ENCODE measurements at regions not wholly inside any gene's neighbourhood (a gene's known extent, or its start where the extent isn't known, plus 50 kb on each side); places are given as distances from the start of the nearest gene placed in this dataset.
"Not testable (repeated sequence)": the region's sequence is repeated elsewhere in the genome, so short reads cannot be mapped to it uniquely, and the experiment has no call there.

DNA sequence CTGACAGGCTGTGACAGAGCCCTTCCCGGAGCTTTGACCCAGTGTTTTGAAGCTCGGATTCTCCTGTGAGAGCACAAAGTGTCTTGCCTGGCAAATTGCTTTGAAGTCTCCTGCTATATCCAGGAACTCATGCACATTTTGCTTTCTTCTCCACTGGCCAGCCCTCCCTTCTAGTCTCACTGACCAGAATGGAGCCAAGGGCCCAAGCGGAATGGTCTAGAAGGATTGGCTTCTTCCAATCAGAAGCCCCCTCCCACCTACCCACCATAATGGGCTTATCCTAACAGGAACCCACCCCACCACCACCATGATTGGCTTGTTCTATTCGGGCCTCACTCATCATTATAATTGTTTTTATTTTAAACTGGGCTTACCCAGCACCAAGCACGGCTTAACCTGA is 130.1 kb downstream of the PXDC1 start:
- ATAC-seq (replicated peaks in 1 of 2) (no peak), DNase-seq (no peak)
- H3K27me3 Mint-ChIP-seq (ENCODE audit: low read depth): peaks cover 19% of the 10 kb centered on the region
- no peaks in the 10 kb centered on the region for H3K36me3 Mint-ChIP-seq (ENCODE audit: insufficient read depth in 2 of 2)
- no peaks in the 10 kb centered on the region for H3K9me3 Mint-ChIP-seq
- peaks cover 12% of the 10 kb centered on the region for H3K4me1 Mint-ChIP-seq (ENCODE audit: low read depth)
- no peak overlapping the region for H3K27ac Mint-ChIP-seq
- no peak overlapping the region for H3K4me3 Mint-ChIP-seq

DNA sequence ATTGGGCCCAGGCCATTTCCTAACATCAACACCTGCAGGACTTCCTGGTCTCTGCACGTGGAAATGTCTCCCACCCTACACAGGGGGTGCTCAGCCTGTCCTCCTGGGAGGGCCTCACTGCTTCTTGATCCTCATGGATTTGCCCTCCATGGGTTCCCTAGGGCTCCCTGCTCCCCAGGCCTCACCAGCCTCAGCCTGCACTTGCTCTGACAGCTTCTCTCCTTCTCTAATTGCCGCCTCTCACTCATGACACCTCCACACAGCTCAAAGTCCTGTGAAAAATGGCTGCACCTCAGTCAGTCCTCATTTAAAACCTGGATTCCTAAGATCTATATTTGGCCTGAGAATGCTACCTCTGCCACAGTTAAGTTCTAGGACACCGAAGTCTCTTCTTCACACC is 130.6 kb downstream of the PXDC1 start:
- Mint-ChIP-seq H3K27ac (no peak overlapping the region), H3K27me3 (ENCODE audit: low read depth) (peaks cover 19% of the 10 kb centered on the region)
- DNase-seq: no peak

DNA sequence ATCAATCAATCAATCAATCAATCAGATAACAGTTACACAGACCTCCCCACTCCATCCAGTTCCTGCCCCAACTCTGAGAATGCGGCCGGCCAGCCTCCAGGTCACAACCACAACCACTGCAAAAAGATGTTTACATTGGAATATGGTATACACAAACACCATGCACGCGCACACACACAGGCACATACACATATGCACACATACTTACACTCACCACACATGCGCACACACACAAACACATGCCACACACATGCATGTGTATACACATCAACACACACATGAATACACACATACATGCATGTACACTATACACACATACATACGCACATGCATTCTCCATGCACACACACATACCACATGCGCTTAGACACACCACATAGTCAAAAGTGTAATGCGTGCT is 131.1 kb downstream of the PXDC1 start:
- ATAC-seq (replicated peaks in 1 of 2) (no peak), DNase-seq (no peak)
- no peak overlapping the region for H3K27ac Mint-ChIP-seq
- peaks cover 12% of the 10 kb centered on the region for H3K4me1 Mint-ChIP-seq (ENCODE audit: low read depth)
- peaks cover 19% of the 10 kb centered on the region for H3K27me3 Mint-ChIP-seq (ENCODE audit: low read depth)
- no peak overlapping the region for H3K4me3 Mint-ChIP-seq
- no peaks in the 10 kb centered on the region for H3K36me3 Mint-ChIP-seq (ENCODE audit: insufficient read depth in 2 of 2)
- H3K9me3 Mint-ChIP-seq: no peaks in the 10 kb centered on the region

More for the DNA sequence above, 130.6 kb downstream of the PXDC1 start:
- ATAC-seq (replicated peaks in 1 of 2): no peak
- Mint-ChIP-seq H3K9me3 (no peaks in the 10 kb centered on the region), H3K36me3 (ENCODE audit: insufficient read depth in 2 of 2) (no peaks in the 10 kb centered on the region), H3K4me1 (ENCODE audit: low read depth) (peaks cover 12% of the 10 kb centered on the region), H3K4me3 (no peak overlapping the region)

DNA sequence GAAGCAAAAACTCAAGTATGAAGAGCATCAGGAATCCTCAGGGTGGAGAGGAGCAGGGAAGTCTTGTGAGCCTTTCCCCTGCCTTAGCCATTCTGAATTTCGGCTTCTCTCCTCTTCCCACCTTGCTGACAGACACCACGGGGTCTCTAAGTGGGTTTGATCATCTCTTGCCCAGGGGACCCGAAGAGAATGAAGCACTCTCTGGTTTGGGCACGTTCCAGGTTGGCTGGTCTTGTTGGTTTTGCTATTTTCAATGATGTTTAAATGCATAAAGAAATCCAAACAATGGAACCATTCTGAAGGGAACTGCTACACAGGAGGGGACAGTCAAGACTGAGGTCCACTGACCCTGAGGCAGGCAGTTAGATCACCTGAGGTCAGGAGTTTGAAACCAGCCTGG is 131.7 kb downstream of the PXDC1 start:
- H3K27me3 Mint-ChIP-seq (ENCODE audit: low read depth): peaks cover 19% of the 10 kb centered on the region

DNA sequence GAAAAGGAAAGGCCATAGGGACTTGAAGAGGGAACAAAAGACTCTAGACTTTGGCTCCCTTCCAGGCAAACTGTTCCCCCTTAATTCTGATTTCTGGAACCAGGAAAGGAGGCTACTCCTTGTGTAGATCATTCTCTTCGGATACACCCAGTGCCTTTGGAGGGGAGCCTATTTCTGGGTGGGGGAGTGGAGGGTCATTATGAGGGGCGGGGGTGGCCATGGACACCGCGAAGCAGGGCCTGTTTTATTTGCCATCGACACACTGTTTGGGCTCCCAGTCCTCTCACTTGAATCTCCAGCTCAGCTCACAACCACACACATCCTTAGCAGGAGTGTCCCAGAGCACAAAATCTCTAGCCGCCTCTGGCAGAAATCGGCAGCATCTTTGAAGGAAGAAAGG is 132.3 kb downstream of the PXDC1 start:
- ATAC-seq (replicated peaks in 1 of 2) (no peak), DNase-seq (no peak)
- H3K9me3 Mint-ChIP-seq: no peaks in the 10 kb centered on the region
- peaks cover 11% of the 10 kb centered on the region for H3K4me1 Mint-ChIP-seq (ENCODE audit: low read depth)
- H3K27ac Mint-ChIP-seq: no peak overlapping the region
- no peak overlapping the region for H3K4me3 Mint-ChIP-seq
- peaks cover 16% of the 10 kb centered on the region for H3K27me3 Mint-ChIP-seq (ENCODE audit: low read depth)
- H3K36me3 Mint-ChIP-seq (ENCODE audit: insufficient read depth in 2 of 2): no peaks in the 10 kb centered on the region

More for the DNA sequence above, 131.7 kb downstream of the PXDC1 start:
- peaks cover 12% of the 10 kb centered on the region for H3K4me1 Mint-ChIP-seq (ENCODE audit: low read depth)
- H3K4me3 Mint-ChIP-seq: no peak overlapping the region
- no peak for ATAC-seq (replicated peaks in 1 of 2)
- no peaks in the 10 kb centered on the region for H3K36me3 Mint-ChIP-seq (ENCODE audit: insufficient read depth in 2 of 2)
- H3K27ac Mint-ChIP-seq: no peak overlapping the region
- DNase-seq: no peak
- no peaks in the 10 kb centered on the region for H3K9me3 Mint-ChIP-seq

DNA sequence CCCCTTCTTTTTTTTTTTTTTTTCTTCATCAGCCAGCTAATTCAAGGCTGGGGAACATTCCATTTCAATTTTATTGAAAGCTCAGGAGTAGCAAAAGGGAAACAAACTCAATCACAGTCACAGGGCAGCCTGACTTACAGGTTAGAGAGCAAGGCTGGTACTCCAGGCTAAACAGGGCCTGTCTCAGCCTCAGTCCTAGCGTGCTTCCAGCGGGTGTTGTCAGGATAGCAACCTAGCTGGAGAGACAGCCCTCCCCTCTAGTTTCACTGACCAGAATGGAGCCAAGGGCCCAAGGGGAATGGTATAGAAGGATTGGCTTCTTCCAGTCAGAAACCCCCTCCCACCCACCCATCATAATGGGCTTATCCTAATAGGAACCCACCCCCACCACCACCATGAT is 132.9 kb downstream of the PXDC1 start:
- Mint-ChIP-seq H3K9me3 (no peaks in the 10 kb centered on the region), H3K4me3 (no peak overlapping the region), H3K27ac (no peak overlapping the region), H3K36me3 (ENCODE audit: insufficient read depth in 2 of 2) (no peaks in the 10 kb centered on the region), H3K4me1 (ENCODE audit: low read depth) (peaks cover 6% of the 10 kb centered on the region), H3K27me3 (ENCODE audit: low read depth) (peaks cover 11% of the 10 kb centered on the region)
- ATAC-seq (replicated peaks in 1 of 2): no peak
- no peak for DNase-seq

DNA sequence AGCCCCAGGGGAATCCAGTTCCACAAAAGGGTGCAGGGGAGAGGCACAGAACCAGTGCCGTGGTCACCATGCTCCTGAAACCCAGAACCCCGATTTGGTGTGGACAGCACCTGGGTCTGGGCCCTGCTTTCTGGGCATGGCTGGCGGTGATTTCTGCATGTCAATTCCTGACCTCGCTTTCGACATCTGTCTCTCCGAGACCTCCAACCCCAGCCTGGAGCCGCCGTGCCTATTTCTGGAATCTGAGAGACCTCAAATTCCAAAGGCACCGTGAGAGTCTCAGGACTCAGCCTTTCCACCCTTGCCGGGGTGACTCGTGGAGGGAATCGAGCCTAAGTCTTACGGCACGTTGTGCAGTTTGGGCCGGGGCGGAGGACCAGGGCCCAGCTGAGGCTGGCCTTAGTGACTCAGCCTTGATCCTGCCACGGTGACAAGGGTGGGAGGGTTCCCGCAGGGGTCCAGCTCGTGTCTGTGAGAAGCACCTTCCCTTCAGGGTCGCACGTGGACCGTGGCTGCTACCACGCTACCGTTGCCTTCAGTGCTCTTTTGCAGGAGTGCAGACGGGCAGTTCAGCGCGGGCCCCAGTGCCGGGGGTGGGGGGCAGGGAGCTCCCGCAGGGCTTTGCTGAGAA is 133.7 kb downstream of the PXDC1 start:
- peaks cover 5% of the 10 kb centered on the region for H3K27me3 Mint-ChIP-seq (ENCODE audit: low read depth)
- DNase-seq (no peak), ATAC-seq (replicated peaks in 1 of 2) (no peak)
- no peaks in the 10 kb centered on the region for H3K36me3 Mint-ChIP-seq (ENCODE audit: insufficient read depth in 2 of 2)
- H3K4me3 Mint-ChIP-seq: no peak overlapping the region
- no peak overlapping the region for H3K27ac Mint-ChIP-seq
- no peaks in the 10 kb centered on the region for H3K9me3 Mint-ChIP-seq
- H3K4me1 Mint-ChIP-seq (ENCODE audit: low read depth): no peaks in the 10 kb centered on the region

DNA sequence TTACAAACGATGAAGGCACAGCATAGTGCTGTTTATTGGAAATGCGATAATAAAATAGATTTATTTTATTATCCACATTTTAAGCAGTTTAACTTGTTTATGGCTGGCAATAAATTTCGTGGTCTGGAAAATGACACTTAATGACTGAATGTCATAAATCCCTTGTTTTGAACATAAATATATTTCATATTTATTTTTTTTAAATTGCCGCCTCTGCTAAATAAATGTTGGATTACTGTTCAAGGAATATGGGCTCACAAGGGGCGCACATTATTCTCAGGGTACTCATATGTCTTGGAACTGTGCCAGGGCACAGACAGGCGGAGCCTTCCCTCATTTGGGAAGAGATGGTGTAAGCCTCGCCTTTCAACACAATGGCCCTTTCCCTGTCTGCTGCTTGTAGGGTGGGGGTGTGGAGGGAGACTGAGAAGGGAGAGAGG is 134.3 kb downstream of the PXDC1 start:
- H3K9me3 Mint-ChIP-seq: no peaks in the 10 kb centered on the region
- no peak for ATAC-seq (replicated peaks in 1 of 2)

DNA sequence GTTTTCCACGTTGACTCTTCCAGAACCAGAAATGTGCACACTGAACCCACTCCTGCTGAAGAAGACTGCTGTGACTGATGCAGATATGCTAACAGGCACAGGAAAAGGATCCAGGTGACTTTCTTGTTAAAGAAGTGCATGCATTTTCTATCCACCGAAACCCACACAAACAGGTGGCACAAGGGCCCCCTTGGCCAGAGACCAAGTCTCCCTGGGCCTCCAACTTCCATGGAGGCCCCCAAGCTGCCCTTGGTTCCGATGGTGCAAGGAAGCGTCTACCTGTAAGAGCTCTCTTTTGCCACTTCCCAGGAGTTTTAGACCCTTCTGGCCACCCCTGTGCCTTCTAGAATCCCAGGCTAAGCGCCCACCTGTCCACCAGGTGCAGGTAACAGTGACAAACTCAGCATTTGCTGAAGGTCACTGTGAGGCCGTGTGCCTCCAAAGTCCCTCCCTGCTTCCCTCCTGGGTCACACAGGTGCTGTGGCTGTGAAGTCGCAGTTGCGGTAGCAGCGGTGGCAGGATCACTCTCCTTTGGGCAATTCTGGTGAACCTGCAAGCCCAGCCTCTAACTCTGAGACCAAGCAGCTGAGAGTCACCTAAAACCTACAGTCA is 134.8 kb downstream of the PXDC1 start:
- DNase-seq: no peak
- Mint-ChIP-seq H3K4me3 (no peak overlapping the region), H3K36me3 (ENCODE audit: insufficient read depth in 2 of 2) (no peaks in the 10 kb centered on the region), H3K27ac (no peak overlapping the region), H3K9me3 (no peaks in the 10 kb centered on the region), H3K4me1 (ENCODE audit: low read depth) (no peaks in the 10 kb centered on the region), H3K27me3 (ENCODE audit: low read depth) (no peaks in the 10 kb centered on the region)
- ATAC-seq (replicated peaks in 1 of 2): no peak

More for the DNA sequence above, 134.3 kb downstream of the PXDC1 start:
- Mint-ChIP-seq H3K27me3 (ENCODE audit: low read depth) (peaks cover under 1% of the 10 kb centered on the region), H3K4me3 (no peak overlapping the region), H3K36me3 (ENCODE audit: insufficient read depth in 2 of 2) (no peaks in the 10 kb centered on the region), H3K4me1 (ENCODE audit: low read depth) (no peaks in the 10 kb centered on the region), H3K27ac (no peak overlapping the region)
- no peak for DNase-seq

DNA sequence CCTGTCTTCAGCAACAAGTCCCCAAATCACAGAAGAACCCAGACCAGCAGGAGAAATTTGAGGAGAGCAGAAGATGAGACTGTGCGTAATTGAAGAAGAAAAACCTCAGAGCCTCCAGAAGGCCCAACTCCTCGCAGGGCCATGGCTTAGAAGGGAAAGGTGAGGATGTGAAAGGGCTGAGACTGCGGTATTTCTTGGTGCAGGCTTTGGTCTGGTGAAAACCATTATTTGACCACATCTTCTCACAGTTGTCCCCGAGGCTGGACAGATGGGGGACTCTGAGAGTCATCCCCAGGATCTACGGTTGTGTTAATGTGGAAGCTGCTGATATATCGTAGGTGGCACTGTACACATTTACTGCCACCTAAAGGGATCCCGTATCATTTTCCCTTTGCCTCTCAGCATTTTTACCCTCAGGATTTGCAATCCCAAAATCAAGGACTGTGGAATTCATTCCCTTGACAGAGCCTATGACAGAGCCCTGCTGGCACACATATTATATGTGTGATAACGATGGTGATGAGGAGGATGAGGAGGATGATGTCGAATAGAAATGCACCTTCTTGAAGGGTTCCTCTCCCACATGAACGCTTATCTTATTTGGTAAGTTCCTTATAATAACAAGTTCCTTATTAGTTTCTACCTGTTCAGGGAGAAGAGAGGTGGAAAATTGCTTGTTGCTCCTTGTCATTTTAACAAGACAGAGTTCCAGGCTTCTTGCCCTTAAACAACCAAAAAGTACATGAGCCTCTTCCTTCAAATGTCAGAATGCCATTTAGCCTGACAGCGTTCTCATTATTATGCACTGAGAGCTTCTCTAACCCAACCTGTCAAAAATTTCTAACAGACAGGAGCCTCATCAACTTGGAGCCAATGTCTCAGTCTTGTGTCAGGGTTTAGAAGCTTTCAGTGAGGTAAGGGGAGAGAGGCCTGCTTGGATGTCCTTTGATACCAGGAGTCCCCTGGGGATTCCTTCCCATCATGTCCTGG is 135.8 kb downstream of the PXDC1 start:
- no peak overlapping the region for H3K27ac Mint-ChIP-seq
- DNase-seq (no peak), ATAC-seq (replicated peaks in 1 of 2) (no peak)
- no peak overlapping the region for H3K4me3 Mint-ChIP-seq
- no peaks in the 10 kb centered on the region for H3K4me1 Mint-ChIP-seq (ENCODE audit: low read depth)
- no peaks in the 10 kb centered on the region for H3K36me3 Mint-ChIP-seq (ENCODE audit: insufficient read depth in 2 of 2)
- no peaks in the 10 kb centered on the region for H3K9me3 Mint-ChIP-seq
- no peaks in the 10 kb centered on the region for H3K27me3 Mint-ChIP-seq (ENCODE audit: low read depth)

DNA sequence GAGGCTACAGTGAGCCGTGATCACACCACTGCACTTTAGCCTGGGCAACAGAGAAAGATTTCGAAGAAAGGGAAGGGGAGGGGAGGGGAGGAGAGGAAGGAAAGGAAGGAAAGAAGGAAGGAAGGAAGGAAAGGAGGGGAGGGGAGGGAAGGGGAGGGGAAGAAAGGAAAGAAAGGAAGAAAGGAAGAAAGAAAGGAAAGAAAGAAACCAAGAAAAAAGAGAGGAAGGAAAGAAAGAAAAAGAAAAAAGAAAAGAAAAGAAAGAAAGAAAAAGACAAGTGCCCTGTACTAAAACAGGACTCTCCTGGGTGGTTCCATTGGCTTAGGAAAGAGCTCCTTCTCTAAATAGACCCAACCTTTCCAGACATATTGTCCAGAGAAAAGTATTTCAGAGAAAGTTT is 136.6 kb downstream of the PXDC1 start:
- Mint-ChIP-seq H3K27ac (no peak overlapping the region), H3K4me1 (ENCODE audit: low read depth) (no peaks in the 10 kb centered on the region), H3K36me3 (ENCODE audit: insufficient read depth in 2 of 2) (no peaks in the 10 kb centered on the region), H3K27me3 (ENCODE audit: low read depth) (no peaks in the 10 kb centered on the region), H3K4me3 (no peak overlapping the region), H3K9me3 (no peaks in the 10 kb centered on the region)
- ATAC-seq (replicated peaks in 1 of 2) (no peak), DNase-seq (no peak)

DNA sequence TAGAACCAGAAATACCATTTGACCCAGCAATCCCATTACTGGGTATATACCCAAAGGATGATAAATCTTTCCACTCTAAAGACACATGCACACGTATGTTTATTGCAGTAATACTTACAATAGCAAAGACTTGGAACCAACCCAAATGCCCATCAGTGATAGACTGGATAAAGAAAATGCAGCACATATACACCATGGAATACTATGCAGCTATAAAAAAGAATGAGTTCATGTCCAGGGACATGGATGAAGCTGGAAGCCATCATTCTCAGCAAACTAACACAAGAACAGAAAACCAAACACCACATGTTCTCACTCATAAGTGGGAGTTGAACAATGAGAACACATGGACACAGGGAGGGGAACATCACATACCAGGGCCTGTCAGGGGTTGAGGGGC is 137.9 kb downstream of the PXDC1 start:
- H3K4me1 Mint-ChIP-seq (ENCODE audit: low read depth); DNase-seq; H3K27me3 Mint-ChIP-seq (ENCODE audit: low read depth); H3K36me3 Mint-ChIP-seq (ENCODE audit: insufficient read depth in 2 of 2); ATAC-seq (replicated peaks in 1 of 2); H3K9me3 Mint-ChIP-seq; H3K27ac Mint-ChIP-seq; H3K4me3 Mint-ChIP-seq: not testable (repeated sequence)

DNA sequence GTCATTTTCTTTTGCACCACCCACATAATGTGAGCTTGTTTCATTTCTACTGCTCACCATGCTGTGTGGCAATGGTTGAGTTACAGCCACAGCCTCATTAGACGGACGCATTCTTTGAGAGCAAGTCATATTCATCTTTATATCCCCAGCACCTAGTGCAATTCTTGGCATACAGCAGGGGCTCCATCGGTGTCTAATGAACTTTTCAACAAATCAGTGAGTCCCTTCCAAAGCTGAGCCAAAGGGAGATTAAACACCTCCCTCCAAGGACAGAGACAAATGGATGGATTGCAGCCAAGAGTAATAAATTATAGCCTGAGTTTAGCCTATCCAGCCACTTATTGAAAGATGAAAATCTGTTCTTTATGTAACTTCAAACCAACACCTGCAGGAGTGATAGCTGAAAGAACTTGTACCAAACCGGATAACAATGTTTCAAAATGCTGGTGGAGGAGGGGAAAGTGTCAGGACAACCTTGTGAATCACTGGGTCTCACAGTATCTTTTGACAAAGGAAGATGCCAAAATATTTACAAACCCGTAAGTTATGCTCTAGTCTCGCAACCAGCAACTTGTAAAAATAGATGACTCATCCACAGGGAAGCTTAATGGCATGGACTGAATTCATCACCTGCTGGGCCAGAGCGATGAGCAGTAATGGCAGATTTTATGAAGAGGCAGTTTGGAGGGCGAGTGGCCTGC is 139.0 kb downstream of the PXDC1 start:
- Mint-ChIP-seq H3K4me1 (ENCODE audit: low read depth) (no peaks in the 10 kb centered on the region), H3K36me3 (ENCODE audit: insufficient read depth in 2 of 2) (no peaks in the 10 kb centered on the region), H3K27ac (no peak overlapping the region), H3K4me3 (no peak overlapping the region), H3K9me3 (no peaks in the 10 kb centered on the region), H3K27me3 (ENCODE audit: low read depth) (no peaks in the 10 kb centered on the region)
- ATAC-seq (replicated peaks in 1 of 2) (no peak), DNase-seq (no peak)

All from activated T-cell treated with anti-CD3 and anti-CD28 coated beads, Interleukin-2, amount 50 U/mL, for 72 hours (primary cell).